Cardiac fibroblast (primary cell): ENCODE measurements at regions not wholly inside any gene's neighbourhood (a gene's known extent, or its start where the extent isn't known, plus 50 kb on each side); places are given as distances from the start of the nearest gene placed in this dataset.

ENCODE experiments used
- DNase-seq, 2 donors: peaks; one replicate each; pipeline versions ENCODE4 v3.0.0 to v3.0.0-alpha.2; 2010; ENCODE audit warnings: low read depth in 2 of 2
- H3K4me3 ChIP-seq, 2 donors: replicated peaks in 1 of 2; 1 replicate in 1 of 2; 2 replicates in 1 of 2; pipeline ENCODE4 v1.5.1; 2011; ENCODE audit warnings: low read depth in 2 of 2, low read length in 2 of 2, mild to moderate bottlenecking in 2 of 2, moderate library complexity in 1 of 2
- TF ChIP-seq, protein P1 (sequence below): IDR thresholded peaks from one replicate; pipeline ENCODE4 v1.5.1; 2011; ENCODE audit warnings: low read depth, mild to moderate bottlenecking, low read length, inconsistent platforms

DNA sequence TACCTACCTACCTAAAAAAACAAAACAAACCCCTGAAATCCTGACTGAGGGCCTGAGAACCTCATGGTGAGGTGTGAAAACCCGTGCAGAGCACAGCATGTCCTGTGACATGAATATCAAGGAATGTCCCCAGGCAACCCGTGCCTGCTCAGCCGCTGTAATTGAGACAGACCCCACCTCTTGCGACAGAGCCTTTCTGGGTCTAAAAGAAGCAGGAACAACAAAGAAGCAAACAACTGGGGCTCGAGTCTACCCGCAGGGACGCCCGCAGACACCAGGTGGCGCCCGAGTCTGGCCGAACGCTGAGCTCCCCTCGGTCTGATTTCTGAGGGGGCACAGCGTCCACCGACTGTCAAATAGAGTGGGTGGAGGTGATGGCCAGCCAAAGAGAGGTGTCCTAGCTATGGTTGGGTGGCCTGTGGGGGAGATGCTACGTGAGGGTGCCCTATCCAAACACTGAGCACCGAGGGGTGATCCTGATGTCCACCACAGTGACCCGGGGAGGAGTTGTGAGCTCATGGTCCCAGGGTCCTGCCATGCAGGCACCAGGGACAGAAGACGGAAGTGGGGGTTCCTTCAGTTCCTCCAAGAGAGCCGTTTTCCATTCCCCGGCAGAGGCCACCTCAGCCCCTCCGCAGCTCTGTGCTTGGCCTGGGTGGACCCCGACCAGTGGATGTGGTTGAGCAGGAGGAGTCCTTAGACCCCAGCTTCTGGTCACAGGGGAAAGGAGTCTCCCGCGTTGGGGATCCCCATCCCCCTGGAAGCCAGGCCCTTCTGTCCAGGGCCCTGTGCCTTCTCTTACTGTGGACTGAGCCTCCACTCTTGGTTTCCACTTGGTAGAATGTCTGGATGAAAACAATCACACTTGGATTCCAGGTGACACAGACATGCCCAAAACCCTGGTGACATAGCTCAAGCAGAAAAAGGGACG is 268.2 kb downstream of the CDC5L start:
- peak; percentile 84 to 85 for DNase-seq
- H3K4me3 ChIP-seq: no peak overlapping the region
- TF ChIP-seq, protein P1, sequence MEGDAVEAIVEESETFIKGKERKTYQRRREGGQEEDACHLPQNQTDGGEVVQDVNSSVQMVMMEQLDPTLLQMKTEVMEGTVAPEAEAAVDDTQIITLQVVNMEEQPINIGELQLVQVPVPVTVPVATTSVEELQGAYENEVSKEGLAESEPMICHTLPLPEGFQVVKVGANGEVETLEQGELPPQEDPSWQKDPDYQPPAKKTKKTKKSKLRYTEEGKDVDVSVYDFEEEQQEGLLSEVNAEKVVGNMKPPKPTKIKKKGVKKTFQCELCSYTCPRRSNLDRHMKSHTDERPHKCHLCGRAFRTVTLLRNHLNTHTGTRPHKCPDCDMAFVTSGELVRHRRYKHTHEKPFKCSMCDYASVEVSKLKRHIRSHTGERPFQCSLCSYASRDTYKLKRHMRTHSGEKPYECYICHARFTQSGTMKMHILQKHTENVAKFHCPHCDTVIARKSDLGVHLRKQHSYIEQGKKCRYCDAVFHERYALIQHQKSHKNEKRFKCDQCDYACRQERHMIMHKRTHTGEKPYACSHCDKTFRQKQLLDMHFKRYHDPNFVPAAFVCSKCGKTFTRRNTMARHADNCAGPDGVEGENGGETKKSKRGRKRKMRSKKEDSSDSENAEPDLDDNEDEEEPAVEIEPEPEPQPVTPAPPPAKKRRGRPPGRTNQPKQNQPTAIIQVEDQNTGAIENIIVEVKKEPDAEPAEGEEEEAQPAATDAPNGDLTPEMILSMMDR: peak; percentile 97

DNA sequence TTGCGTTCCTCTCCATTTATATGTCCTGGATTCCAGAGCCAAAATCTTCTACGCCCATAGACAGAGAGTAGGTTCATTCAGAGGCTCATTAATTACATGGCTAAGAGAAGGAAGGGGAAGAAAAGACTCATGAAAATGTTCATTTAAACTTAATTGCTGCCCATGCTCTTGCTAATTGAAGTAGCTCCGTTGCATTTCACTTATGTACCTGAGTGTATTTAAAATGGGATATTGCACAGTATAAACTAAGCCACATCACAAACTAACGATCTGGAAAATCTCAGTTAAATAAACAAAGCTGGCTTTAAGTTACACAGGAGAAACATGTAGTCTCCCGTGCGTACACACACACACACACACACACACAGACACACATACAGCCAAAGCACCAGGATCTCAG is 269.2 kb downstream of the CDC5L start:
- no peak for DNase-seq
- no peak overlapping the region for H3K4me3 ChIP-seq
- TF ChIP-seq, protein P1: no peak

DNA sequence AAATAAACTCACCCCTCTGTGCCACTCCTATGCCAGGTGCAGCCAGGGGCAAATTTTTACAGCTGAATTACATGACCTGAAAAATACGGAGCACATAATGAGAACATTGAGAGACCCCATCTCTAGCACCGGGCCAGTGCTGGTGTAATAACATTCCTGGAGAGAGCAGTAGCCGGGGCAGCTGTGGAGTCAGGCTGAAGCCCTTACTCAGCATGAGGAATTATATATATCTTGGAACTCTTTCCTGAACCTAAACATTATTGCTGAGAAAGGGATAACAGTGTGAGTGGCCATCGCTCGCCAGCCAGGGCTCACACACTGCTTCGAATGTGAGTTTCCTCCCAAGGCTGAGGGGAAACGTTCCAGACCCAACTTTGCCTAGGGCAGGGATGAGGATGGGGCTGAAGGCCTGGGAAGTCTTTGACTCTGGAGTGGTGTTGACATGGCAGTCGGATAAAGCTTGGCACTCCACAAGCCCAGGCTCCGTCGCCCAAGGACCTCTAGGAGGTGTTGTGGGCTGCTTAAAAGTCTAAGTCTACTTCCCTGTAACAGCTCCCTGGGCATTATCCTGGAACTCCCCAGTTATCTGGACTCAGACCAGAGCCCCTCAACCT is 269.8 kb downstream of the CDC5L start:
- TF ChIP-seq, protein P1: no peak
- H3K4me3 ChIP-seq: no peak overlapping the region
- peak in 1 of 2 donors; percentile 45 for DNase-seq

DNA sequence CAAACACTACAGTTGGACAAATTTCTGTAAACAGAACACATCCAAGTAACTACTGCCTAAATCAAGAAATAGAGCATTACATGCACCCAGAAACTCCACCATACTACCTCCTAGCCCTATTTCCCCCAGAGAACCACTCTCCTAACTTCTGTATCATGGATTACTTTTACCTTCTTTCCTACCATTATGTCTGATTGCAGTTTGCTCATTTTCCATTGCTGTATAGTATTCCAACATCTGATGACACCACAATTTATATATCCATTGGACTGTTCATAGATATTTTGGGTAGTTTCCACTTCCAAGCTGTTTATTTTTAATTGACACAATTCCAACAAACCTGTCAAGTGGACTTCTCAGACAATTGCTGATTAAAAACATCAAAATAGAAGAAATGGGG is 271.1 kb downstream of the CDC5L start:
- no peak overlapping the region for H3K4me3 ChIP-seq
- DNase-seq: no peak
- TF ChIP-seq, protein P1: no peak

DNA sequence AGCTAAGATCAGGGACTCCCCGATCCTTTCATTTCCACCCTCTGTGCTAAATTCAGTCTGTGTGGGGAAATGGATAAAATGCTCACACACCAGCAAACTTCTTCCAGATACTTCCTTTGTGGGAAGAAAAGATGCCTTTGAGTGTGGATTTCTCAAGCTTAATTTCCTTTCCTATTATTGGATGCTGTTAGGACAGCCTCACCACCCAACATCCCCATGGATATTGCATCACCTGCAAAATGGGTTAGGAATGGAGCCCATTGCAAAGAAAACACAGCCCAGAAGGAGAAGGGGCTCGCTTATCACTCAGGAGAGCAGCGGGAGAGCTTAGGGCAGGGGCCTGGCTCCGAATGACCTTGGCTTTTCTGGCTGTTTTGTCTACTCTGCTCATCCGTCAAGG is 272.2 kb downstream of the CDC5L start:
- DNase-seq: peak in 1 of 2 donors; percentile 22
- H3K4me3 ChIP-seq: no peak overlapping the region
- TF ChIP-seq, protein P1: no peak

DNA sequence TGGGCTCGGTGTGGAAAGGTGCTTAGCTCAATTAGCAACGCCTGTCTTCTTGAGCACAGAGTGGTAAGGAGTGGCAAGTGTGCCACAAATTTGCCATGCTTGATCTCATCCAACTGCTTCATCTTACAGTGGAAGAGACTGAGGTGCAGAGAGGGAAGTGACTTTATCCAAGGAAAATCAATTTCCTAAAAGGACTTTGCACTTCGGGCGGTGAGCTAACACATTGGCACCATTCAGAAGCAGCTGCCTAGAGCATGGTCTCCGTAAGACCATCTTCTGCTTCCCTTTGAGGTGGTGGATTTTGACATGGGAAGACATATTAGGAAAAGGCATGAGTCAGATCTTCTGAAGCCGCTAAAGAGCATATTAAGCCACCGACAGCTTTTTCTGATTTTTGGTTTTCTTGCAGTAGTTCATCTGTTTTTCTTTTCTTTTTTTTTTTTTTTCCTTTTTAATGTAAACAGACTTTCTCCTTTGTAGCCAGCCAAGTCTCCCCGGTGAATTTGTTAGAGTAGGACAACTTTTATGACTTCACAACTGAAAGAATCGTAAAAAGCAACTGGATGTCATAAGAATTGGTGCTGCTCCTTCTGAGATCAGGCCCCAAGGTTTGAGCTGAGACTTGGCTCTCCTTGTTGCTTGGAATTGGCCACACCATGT is 273.2 kb downstream of the CDC5L start:
- no peak for DNase-seq
- H3K4me3 ChIP-seq: no peak overlapping the region
- TF ChIP-seq, protein P1: no peak
